ENCODE measurements at regions not wholly inside any gene's neighbourhood (a gene's known extent, or its start where the extent isn't known, plus 50 kb on each side); places are given as distances from the start of the nearest gene placed in this dataset.

DNA sequence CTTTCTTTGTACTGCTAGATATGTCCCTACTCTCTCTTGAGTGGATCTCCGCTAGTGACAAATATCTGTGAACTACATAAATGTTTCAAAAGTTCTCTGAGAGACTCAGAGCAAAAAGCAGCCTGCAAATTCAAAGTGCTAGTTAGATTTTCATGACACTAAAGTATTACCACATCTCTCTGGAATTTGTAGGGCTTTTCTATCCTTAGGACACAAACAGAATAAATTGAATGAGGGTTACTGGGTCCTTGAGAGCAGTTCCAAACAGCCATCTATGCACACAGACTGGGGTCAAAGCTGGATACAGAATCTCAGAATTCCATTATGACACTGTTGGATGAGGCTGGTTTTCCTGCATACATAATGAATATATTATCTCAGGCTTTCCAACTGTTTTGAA is 953.2 kb downstream of the DIAPH3 start:
- H3K36me3 Mint-ChIP-seq = no peaks in the 10 kb centered on the region
- no peak overlapping the region for H3K27ac Mint-ChIP-seq
- peaks cover 5% of the 10 kb centered on the region for H3K4me1 Mint-ChIP-seq
- CTCF ChIA-PET = no interaction called here
- no peak for DNase-seq (ENCODE audit: low spot score)
- no peak for ATAC-seq
- H3K4me3 Mint-ChIP-seq = no peak overlapping the region
- POLR2A ChIA-PET = no interaction called here
- H3K9me3 Mint-ChIP-seq = no peaks in the 10 kb centered on the region
- H3K27me3 Mint-ChIP-seq (ENCODE audit: low read depth) = no peaks in the 10 kb centered on the region
- no peak for TF ChIP-seq ZNF232 (CRISPR knock-in tag; IDR thresholded peaks at IDR 0.05)
- no peak for TF ChIP-seq ZNF121 (CRISPR knock-in tag; IDR thresholded peaks at IDR 0.05)
- no peak for TF ChIP-seq ELF4 (CRISPR knock-in tag; IDR thresholded peaks at IDR 0.05; ENCODE audit: low read depth)
- TF ChIP-seq, protein P1, sequence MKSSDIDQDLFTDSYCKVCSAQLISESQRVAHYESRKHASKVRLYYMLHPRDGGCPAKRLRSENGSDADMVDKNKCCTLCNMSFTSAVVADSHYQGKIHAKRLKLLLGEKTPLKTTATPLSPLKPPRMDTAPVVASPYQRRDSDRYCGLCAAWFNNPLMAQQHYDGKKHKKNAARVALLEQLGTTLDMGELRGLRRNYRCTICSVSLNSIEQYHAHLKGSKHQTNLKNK (CRISPR knock-in tag; IDR thresholded peaks at IDR 0.05) = no peak
- no peak for TF ChIP-seq GRHL2 (CRISPR knock-in tag; IDR thresholded peaks at IDR 0.05; ENCODE audit: insufficient replicate concordance, severe bottlenecking)
- TF ChIP-seq, protein P2, sequence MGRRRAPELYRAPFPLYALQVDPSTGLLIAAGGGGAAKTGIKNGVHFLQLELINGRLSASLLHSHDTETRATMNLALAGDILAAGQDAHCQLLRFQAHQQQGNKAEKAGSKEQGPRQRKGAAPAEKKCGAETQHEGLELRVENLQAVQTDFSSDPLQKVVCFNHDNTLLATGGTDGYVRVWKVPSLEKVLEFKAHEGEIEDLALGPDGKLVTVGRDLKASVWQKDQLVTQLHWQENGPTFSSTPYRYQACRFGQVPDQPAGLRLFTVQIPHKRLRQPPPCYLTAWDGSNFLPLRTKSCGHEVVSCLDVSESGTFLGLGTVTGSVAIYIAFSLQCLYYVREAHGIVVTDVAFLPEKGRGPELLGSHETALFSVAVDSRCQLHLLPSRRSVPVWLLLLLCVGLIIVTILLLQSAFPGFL (CRISPR knock-in tag; IDR thresholded peaks at IDR 0.05; ENCODE audit: borderline replicate concordance) = no peak
- no peak for TF ChIP-seq NR1H2 (CRISPR knock-in tag; IDR thresholded peaks at IDR 0.05)
- TF ChIP-seq, protein P3, sequence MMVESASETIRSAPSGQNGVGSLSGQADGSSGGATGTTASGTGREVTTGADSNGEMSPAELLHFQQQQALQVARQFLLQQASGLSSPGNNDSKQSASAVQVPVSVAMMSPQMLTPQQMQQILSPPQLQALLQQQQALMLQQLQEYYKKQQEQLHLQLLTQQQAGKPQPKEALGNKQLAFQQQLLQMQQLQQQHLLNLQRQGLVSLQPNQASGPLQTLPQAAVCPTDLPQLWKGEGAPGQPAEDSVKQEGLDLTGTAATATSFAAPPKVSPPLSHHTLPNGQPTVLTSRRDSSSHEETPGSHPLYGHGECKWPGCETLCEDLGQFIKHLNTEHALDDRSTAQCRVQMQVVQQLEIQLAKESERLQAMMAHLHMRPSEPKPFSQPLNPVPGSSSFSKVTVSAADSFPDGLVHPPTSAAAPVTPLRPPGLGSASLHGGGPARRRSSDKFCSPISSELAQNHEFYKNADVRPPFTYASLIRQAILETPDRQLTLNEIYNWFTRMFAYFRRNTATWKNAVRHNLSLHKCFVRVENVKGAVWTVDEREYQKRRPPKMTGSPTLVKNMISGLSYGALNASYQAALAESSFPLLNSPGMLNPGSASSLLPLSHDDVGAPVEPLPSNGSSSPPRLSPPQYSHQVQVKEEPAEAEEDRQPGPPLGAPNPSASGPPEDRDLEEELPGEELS (CRISPR knock-in tag; IDR thresholded peaks at IDR 0.05) = no peak
- TF ChIP-seq TCF7 (CRISPR knock-in tag; IDR thresholded peaks at IDR 0.05; ENCODE audit: low read depth) = no peak
- TF ChIP-seq, protein P4, sequence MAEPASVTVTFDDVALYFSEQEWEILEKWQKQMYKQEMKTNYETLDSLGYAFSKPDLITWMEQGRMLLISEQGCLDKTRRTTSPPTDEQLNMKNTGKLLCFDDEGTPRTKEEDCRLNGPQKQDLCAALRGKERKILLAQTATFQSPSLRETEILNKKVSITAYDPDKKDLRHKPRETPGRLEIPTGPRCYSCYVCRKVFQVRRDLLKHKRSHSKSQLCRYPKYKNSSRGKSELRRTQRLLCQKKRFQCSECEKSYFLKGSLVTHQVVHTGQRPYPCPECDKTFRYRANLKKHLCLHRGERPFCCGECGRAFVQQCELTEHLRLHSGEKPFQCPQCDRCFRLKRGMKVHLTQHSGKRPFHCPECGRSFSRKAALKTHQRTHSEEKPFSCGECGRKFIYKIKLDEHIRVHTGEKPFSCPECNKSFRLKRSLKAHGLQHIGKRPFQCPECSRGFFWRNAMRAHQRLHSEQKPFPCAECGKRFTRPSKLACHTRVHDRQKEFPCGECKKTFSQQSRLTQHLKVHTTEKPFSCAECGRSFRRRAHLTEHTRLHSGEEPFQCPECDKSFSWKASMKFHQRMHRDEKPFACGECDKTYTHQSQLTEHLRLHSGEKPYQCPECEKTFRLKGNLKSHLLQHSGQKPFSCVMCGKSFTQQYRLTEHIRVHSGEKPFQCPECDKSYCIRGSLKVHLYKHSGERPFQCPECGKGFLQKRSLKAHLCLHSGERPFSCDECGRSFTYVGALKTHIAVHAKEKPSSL (CRISPR knock-in tag; conservative IDR thresholded peaks at IDR 0.05) = no peak
- TF ChIP-seq MYBL2 (CRISPR knock-in tag; IDR thresholded peaks at IDR 0.05) = no peak
- TF ChIP-seq, protein P5, sequence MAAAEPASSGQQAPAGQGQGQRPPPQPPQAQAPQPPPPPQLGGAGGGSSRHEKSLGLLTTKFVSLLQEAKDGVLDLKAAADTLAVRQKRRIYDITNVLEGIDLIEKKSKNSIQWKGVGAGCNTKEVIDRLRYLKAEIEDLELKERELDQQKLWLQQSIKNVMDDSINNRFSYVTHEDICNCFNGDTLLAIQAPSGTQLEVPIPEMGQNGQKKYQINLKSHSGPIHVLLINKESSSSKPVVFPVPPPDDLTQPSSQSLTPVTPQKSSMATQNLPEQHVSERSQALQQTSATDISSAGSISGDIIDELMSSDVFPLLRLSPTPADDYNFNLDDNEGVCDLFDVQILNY (CRISPR knock-in tag; IDR thresholded peaks at IDR 0.05) = no peak
- no peak for TF ChIP-seq ZNF416 (CRISPR knock-in tag; IDR thresholded peaks at IDR 0.05)
- TF ChIP-seq SMAD3 (CRISPR knock-in tag; IDR thresholded peaks at IDR 0.05; ENCODE audit: borderline replicate concordance) = no peak
- TF ChIP-seq, protein P6, sequence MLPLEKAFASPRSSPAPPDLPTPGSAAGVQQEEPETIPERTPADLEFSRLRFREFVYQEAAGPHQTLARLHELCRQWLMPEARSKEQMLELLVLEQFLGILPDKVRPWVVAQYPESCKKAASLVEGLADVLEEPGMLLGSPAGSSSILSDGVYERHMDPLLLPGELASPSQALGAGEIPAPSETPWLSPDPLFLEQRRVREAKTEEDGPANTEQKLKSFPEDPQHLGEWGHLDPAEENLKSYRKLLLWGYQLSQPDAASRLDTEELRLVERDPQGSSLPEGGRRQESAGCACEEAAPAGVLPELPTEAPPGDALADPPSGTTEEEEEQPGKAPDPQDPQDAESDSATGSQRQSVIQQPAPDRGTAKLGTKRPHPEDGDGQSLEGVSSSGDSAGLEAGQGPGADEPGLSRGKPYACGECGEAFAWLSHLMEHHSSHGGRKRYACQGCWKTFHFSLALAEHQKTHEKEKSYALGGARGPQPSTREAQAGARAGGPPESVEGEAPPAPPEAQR (CRISPR knock-in tag; IDR thresholded peaks at IDR 0.05) = no peak
- no peak for TF ChIP-seq ETV6 (CRISPR knock-in tag; IDR thresholded peaks at IDR 0.05)
- TF ChIP-seq, protein P7, sequence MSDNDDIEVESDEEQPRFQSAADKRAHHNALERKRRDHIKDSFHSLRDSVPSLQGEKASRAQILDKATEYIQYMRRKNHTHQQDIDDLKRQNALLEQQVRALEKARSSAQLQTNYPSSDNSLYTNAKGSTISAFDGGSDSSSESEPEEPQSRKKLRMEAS (CRISPR knock-in tag; IDR thresholded peaks at IDR 0.05) = no peak
- TF ChIP-seq FOXJ3 (CRISPR knock-in tag; IDR thresholded peaks at IDR 0.05; ENCODE audit: borderline replicate concordance) = no peak
- TF ChIP-seq NR2C2 (CRISPR knock-in tag; IDR thresholded peaks at IDR 0.05) = no peak

All from WTC11 (cell line).